Activated naive CD4-positive, alpha-beta T cell treated with anti-CD3 and anti-CD28 coated beads, Interleukin-2, amount 50 U/mL, for 72 hours (primary cell): ENCODE measurements at regions not wholly inside any gene's neighbourhood (a gene's known extent, or its start where the extent isn't known, plus 50 kb on each side); places are given as distances from the start of the nearest gene placed in this dataset.

Experiments used
- ATAC-seq, 2 donors: fragments of 150-1000 bp; cut with Tn5 transposase; 2 replicates each; pipeline ENCODE4 v1.10.0; 2021; ENCODE audit warnings: mild to moderate bottlenecking in 2 of 2, moderate library complexity in 2 of 2
- DNase-seq, 2 donors: peaks; one replicate each; pipeline ENCODE4 v3.0.0; 2021 to 2022; ENCODE audit warnings: low spot score in 2 of 2
- H3K27ac Mint-ChIP-seq, 2 donors: one replicate each; pipeline ENCODE4 v1.8.0; 2022; ENCODE audit warnings: mild to moderate bottlenecking in 2 of 2, mixed read lengths in 2 of 2
- H3K36me3 Mint-ChIP-seq, 2 donors: one replicate each; pipeline ENCODE4 v1.8.0; 2022; ENCODE audit warnings: mixed read lengths in 2 of 2
- H3K9me3 Mint-ChIP-seq, 2 donors: one replicate each; pipeline ENCODE4 v1.8.0; 2022; ENCODE audit warnings: mixed read lengths in 2 of 2

DNA sequence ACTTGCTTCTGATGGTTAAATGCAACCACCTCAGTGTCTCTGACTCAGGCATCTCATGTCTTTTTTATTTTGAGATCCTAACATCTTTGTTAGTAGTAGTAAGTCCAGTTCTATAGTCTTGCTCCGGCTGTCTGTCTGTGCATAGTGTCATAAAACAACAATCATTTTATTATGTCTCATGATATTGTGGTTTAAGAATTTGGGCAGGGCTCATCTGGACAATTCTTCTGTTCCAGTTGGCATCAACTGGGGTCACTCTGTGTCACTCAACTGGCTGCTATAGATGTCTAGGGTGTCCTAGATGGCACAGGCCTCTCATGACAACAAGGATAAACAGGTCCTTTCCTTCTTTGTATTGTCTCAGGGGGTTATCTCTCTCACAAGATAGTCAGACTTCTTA lies 299.6 kb upstream of the ZNF521 start:
- no peaks in the 10 kb centered on the region for H3K36me3 Mint-ChIP-seq
- ATAC-seq (no peak), DNase-seq (no peak)
- no peak overlapping the region for H3K27ac Mint-ChIP-seq
- peaks cover 4 to 18% of the 10 kb centered on the region in 2 donors for H3K9me3 Mint-ChIP-seq

DNA sequence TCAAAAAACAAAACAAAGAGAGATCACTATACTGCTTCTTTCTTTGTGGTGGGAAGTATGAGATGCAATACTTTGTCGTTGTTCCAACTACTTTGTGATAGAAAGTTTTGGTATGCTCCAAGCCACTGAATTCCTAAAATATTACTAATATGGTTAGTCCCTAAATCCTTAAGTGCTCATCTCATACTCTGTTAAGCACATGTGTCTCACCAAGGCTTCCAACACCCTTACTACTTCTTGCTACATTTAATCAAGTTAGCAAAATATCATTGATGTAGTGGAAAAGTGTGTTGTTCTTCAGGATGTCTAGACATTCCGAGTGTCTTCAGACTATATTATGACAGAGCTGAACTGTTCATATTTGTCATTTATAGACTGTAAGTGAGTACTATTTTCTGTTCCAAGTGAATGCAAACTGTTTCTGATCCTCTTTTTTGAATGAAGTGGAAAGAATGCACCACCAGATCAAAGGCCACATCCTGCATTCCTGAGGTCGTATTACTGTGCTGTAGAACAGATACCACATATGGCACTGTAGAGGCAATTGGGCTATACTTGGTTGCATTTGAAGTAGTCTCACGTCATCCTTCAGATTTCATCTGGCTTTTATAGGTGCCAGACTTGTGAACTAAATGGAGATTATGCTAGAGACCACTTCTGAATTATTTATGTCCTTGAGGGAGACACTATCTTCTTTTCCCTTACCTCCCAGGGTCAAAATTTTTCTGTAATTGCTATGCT lies 298.4 kb upstream of the ZNF521 start:
- Mint-ChIP-seq H3K36me3 (no peaks in the 10 kb centered on the region), H3K27ac (no peak overlapping the region), H3K9me3 (peaks cover 4 to 16% of the 10 kb centered on the region in 2 donors)
- DNase-seq (no peak), ATAC-seq (no peak)

GRCh38 chr18:25648716-25649260 lies 296.8 kb upstream of the ZNF521 start:
- Mint-ChIP-seq H3K27ac (no peak overlapping the region), H3K9me3 (peaks cover 3 to 8% of the 10 kb centered on the region in 2 donors), H3K36me3 (no peaks in the 10 kb centered on the region)
- DNase-seq: no peak
- ATAC-seq: no peak

GRCh38 chr18:25647404-25647803 lies 295.4 kb upstream of the ZNF521 start:
- no peak overlapping the region for H3K27ac Mint-ChIP-seq
- ATAC-seq (no peak), DNase-seq (no peak)
- H3K9me3 Mint-ChIP-seq: peaks cover 3 to 8% of the 10 kb centered on the region in 2 donors
- H3K36me3 Mint-ChIP-seq: no peaks in the 10 kb centered on the region

GRCh38 chr18:25646971-25647370 lies 295.0 kb upstream of the ZNF521 start:
- Mint-ChIP-seq H3K27ac (no peak overlapping the region), H3K36me3 (no peaks in the 10 kb centered on the region), H3K9me3 (peaks cover 3 to 8% of the 10 kb centered on the region in 2 donors)
- DNase-seq: no peak
- no peak for ATAC-seq

DNA sequence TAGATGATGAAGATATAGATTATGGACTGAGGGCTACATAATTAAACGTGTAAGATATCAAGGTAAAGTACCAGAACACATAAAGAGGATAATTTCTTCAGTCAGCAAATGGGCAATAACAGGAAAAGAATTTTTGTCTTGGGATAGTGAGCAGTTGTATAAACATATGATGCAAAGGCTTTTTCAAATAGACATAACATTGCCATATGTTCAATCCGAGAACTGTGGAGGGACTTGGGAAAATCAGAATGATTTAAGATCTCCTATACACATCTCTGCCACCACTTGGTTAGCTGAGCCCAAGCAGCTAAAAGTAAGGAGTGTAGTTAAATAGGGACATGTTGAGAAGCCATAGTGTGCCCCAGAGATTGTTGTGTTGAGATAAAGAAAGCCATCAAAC lies 287.6 kb upstream of the ZNF521 start:
- Mint-ChIP-seq H3K9me3 (peaks cover 8 to 12% of the 10 kb centered on the region in 2 donors), H3K27ac (no peak overlapping the region), H3K36me3 (no peaks in the 10 kb centered on the region)
- no peak for DNase-seq
- no peak for ATAC-seq

DNA sequence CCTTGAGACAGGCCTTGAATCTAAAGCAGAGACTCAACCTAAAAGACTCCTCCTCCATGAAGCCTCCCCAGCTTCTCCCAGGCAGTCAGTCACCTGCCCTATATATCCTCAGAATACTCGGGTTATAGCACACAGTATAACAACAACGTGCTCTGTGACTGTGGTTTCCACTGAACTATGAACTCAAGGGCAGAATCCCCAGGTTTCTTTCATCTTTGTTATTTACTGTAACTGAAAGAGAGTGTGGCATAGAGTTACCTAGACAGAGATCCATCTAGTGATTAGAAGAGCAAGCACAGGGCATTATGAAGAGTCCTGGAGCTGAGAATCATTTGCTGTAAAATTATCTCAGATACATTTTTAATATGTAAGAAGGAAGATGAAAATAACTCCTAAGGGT lies 281.6 kb upstream of the ZNF521 start:
- peaks cover 5 to 6% of the 10 kb centered on the region in 2 donors for H3K36me3 Mint-ChIP-seq
- no peak overlapping the region for H3K27ac Mint-ChIP-seq
- ATAC-seq: no peak
- no peak for DNase-seq
- peaks cover 7 to 12% of the 10 kb centered on the region in 2 donors for H3K9me3 Mint-ChIP-seq

DNA sequence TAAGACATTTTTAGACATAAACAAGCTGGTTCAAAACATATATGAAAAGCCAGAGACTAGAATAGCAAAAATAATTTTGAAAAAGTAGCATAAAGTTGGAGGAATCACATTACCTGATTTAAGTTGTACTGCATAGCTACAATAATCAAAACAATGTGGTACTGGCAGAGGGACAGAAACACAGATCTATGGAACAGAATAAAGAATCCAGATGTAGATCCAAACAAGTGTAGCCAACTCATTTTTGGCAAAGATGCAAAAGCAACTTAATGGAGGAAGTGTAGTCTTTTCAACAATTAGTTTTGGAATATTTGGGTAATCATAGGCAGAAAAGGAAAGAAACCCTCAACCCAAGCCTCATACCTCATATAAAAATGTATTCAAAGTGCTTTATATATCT lies 278.7 kb upstream of the ZNF521 start:
- ATAC-seq (no peak), DNase-seq (no peak)
- Mint-ChIP-seq H3K9me3 (peaks cover 22 to 31% of the 10 kb centered on the region in 2 donors), H3K27ac (no peak overlapping the region), H3K36me3 (peaks cover 8 to 12% of the 10 kb centered on the region in 2 donors)

DNA sequence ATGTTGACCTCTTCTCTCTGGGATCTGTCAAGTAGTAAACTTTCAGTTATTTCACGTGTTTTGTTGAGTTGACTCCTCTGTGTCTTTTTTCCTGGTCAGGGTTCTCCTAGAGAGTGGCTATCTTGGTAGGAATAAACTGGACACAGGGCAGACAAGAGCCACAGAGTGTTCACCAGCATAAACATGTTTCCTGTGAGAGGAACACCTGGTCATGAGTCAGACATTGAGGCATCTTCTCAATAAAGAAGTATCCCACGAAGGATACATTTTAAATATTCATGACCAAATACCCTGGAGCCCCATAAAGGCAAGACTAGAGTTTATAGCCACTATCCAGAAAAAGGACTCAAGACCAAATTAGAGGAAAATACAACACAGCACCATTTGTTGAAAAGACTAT lies 269.7 kb upstream of the ZNF521 start:
- no peak overlapping the region for H3K27ac Mint-ChIP-seq
- DNase-seq (no peak), ATAC-seq (no peak)
- peaks cover 19 to 29% of the 10 kb centered on the region in 2 donors for H3K9me3 Mint-ChIP-seq
- H3K36me3 Mint-ChIP-seq: peaks cover 5 to 6% of the 10 kb centered on the region in 2 donors

GRCh38 chr18:25621144-25621543 lies 269.2 kb upstream of the ZNF521 start:
- H3K27ac Mint-ChIP-seq: no peak overlapping the region
- no peak for DNase-seq
- ATAC-seq: no peak
- H3K9me3 Mint-ChIP-seq: peaks cover 16 to 25% of the 10 kb centered on the region in 2 donors
- peaks cover 1 to 5% of the 10 kb centered on the region in 2 donors for H3K36me3 Mint-ChIP-seq

GRCh38 chr18:25614168-25614567 lies 262.2 kb upstream of the ZNF521 start:
- Mint-ChIP-seq H3K27ac (no peak overlapping the region), H3K9me3 (peaks cover 3 to 5% of the 10 kb centered on the region in 2 donors), H3K36me3 (no peaks in the 10 kb centered on the region)
- ATAC-seq (no peak), DNase-seq (no peak)

GRCh38 chr18:25612466-25612865 lies 260.5 kb upstream of the ZNF521 start:
- ATAC-seq (no peak), DNase-seq (no peak)
- Mint-ChIP-seq H3K36me3 (no peaks in the 10 kb centered on the region), H3K27ac (no peak overlapping the region), H3K9me3 (peaks cover 3 to 5% of the 10 kb centered on the region in 2 donors)

DNA sequence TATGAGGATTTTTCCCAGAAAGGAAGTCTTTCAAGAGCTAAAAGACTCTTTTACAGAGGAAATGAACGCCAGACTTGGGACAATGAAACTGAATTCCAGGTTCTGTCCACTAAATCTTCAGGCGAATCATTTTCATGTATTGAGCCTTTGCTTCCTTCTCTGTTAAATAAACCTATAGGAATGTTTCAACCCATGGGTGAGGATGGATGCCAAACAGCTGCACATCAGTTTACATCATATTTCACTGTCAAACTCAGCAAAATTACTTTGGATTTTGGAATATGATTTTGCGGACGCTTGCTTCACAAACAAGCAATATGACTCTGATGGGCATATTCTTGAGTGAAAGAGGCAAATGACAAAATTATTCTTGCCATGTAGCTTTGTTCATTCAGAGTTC lies 256.1 kb upstream of the ZNF521 start:
- H3K9me3 Mint-ChIP-seq: peaks cover 0 to 9% of the 10 kb centered on the region in 2 donors
- no peak overlapping the region for H3K27ac Mint-ChIP-seq
- DNase-seq (no peak), ATAC-seq (no peak)
- H3K36me3 Mint-ChIP-seq: peaks cover 0 to 5% of the 10 kb centered on the region in 2 donors

DNA sequence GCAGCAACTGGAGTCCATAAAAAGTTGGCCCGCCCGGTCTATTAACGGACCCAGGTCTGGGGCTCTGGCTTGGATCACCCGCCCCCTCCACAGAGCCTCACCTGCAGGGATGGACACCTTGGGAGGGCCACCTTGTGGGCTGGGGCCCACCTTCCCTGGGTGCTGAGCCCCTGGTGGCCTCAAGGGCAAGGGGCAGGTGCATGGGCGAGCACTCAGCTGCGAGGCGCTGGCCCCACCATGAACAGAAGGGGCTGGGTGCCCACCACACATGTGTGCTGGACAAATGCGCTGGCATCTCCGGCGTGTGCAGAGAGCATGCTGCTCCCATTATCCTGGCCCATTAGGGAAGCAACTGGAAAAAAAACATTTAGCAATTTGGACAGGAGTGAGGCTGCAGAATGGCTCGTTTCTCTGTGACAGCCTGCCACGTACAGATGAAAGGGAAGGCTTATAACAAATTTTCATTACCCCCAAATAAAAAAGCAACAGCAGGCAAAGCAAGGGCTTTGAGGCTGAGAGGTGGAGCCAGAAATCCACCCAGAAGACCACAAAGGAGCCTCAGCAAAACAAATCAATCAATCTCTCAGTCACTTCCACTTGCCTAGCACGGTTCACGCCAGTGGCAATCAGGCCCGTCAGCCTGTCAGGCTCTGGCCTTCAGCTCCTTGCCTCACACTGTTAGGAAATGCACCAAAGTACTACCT lies 253.1 kb upstream of the ZNF521 start:
- no peak overlapping the region for H3K27ac Mint-ChIP-seq
- H3K36me3 Mint-ChIP-seq: peaks cover 0 to 5% of the 10 kb centered on the region in 2 donors
- ATAC-seq (no peak), DNase-seq (no peak)
- H3K9me3 Mint-ChIP-seq: peaks cover 3 to 16% of the 10 kb centered on the region in 2 donors

DNA sequence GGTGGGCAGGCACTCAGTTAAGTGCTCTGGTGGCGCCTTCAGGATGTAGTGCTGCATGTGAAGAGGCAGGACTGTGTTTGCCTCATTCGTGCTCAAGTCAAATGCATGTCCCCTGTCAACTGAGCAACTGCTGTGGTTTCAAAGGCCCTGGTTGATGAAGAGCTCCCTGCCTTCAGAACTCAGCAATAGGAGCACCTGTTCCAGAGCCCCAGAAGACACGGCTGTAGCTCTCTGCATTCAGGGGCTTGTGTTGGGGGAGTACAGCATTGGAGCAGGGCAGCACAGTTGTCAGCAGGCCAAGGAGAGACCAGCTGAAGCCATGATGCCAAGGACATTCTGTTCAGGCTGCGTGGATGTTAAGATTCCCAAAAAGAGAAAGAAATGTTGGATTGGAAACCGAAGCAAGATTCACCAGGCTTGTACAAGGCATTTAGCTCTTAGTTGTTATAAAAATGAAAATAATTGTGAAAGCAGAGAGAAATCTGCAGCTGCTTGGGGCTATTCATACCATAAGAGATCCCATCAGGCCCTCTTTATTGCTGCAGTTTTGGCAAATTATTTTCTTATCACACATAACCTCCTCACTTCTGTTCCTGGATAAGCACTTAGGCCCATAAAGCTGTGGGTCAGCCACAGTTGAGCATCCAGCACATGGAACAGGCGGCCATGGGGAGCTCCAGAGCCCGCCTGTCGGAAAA lies 252.4 kb upstream of the ZNF521 start:
- Mint-ChIP-seq H3K9me3 (peaks cover 3 to 16% of the 10 kb centered on the region in 2 donors), H3K36me3 (peaks cover 0 to 5% of the 10 kb centered on the region in 2 donors), H3K27ac (no peak overlapping the region)
- no peak for ATAC-seq
- DNase-seq: no peak

- DNase-seq (no peak), ATAC-seq (no peak)
- no peaks in the 10 kb centered on the region for H3K36me3 Mint-ChIP-seq
- H3K9me3 Mint-ChIP-seq: peaks cover 3 to 11% of the 10 kb centered on the region in 2 donors
- no peak overlapping the region for H3K27ac Mint-ChIP-seq
Measured at GRCh38 chr18:25599443-25599842, 247.5 kb upstream of the ZNF521 start.

GRCh38 chr18:25597476-25597875 lies 245.5 kb upstream of the ZNF521 start:
- Mint-ChIP-seq H3K9me3 (peaks cover 0 to 11% of the 10 kb centered on the region in 2 donors), H3K27ac (no peak overlapping the region), H3K36me3 (no peaks in the 10 kb centered on the region)
- ATAC-seq (no peak), DNase-seq (no peak)
